ENCODE measurements at regions not wholly inside any gene's neighbourhood (a gene's known extent, or its start where the extent isn't known, plus 50 kb on each side); places are given as distances from the start of the nearest gene placed in this dataset.
"Not testable (repeated sequence)": the region's sequence is repeated elsewhere in the genome, so short reads cannot be mapped to it uniquely, and the experiment has no call there.

DNA sequence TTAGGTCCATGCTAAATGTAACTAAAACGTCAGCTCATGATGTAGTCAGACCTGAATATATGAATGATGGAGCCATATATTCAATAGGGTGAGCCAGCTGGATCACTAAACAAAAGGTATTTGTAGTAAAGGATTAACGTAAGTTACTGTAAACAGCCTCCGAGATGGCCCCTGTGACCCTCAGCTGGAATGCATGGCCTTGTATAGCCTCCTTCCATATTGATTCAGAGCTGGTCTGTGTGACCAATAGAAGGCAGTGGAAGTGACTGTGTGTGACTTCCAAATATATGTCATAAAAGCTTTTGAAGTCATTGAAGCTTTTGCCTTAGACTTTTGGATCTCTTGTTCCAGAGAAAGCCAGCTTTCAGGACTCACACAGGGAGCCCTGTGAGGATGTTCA lies 154.4 kb upstream of the CHD1 start:
- in situ Hi-C loops (cut with MboI; ENCODE audit: low sequenced_read_pairs), result no loop called here

GRCh38 chr5:99081711-99082110 lies 152.9 kb upstream of the CHD1 start:
- in situ Hi-C loops (cut with MboI; ENCODE audit: low sequenced_read_pairs), result no loop called here

- in situ Hi-C loops (cut with MboI; ENCODE audit: low sequenced_read_pairs), result no loop called here
Observed at GRCh38 chr5:99076723-99077640, 148.2 kb upstream of the CHD1 start.

- in situ Hi-C loops (cut with MboI; ENCODE audit: low sequenced_read_pairs), result no loop called here
Observed at GRCh38 chr5:99072846-99073245, 144.0 kb upstream of the CHD1 start.

GRCh38 chr5:99070822-99071221 lies 142.0 kb upstream of the CHD1 start:
- in situ Hi-C loops (cut with MboI; ENCODE audit: low sequenced_read_pairs), result no loop called here

DNA sequence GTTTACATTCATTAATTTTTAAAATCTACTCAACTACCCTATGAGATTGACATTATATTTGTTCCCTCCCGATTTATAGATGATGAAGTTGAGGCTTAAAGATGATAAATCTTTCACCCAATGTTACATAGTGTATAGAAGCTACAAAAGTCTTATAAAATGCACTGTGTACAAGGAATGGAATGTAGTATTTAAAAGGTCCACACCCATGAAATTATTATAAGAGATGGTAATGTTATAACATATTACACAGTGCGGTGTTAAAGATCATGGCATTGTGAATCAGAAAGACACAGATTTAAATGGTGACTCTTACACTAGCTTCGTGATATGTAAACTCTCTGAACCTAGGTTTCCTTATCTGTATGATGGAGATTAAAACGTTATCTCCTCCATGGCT lies 141.6 kb upstream of the CHD1 start:
- in situ Hi-C loops (cut with MboI; ENCODE audit: low sequenced_read_pairs), result no loop called here

DNA sequence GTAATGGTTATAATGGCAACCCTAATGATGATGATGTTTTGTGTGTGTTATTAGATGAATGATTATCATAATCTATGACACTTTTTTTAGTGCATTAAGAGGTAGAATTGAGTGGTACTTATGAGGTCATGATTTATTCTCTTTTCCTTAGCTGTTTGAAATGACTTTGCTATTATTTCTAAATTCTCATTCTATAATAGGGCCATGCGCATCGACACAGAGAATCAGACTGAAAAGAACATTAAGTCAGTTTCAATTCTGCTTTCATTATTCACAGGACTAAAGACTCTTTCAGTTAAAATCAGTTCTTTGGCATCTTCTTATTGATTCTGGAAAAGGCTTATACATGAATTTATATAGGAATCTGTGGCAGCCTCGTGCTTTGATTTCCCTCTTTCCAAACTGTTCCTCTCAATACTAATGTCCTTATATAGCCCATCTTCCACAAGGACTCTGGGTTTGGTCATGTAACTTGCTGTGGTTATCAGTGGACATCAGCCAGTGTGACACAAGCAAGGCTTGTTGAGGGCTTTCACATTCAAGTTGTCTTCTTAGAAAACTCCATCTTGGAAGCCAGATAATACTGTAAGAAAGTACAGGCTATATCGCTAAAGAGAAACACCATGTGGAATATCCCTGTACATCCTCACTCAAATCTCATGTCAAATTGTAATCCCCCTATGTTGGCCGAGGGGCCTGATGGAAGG lies 140.3 kb upstream of the CHD1 start:
- in situ Hi-C loops (cut with MboI; ENCODE audit: low sequenced_read_pairs), result no loop called here

DNA sequence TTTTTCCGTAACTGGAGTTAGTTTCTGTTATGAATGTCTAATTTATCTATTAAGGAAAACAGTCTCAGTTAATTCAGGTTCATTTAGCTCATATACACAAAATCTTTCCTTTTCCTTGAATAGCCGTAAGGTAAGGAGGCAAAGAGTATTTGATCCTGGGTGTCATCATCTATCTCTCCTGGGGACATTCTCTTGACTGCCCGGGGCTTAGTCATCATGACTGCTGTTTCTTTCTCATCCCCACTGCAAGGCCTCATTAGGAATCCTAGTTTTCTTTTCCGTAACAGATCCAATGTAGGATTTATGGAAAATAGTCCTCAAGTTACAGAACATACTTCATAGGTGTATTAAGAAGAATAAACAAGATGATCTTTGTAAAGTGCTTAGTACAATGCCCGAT lies 134.9 kb upstream of the CHD1 start:
- in situ Hi-C loops (cut with MboI; ENCODE audit: low sequenced_read_pairs), result no loop called here

- in situ Hi-C loops (cut with MboI; ENCODE audit: low sequenced_read_pairs), result no loop called here
Observed at GRCh38 chr5:99061711-99062110, 132.9 kb upstream of the CHD1 start.

GRCh38 chr5:99061299-99061698 lies 132.5 kb upstream of the CHD1 start:
- in situ Hi-C loops (cut with MboI; ENCODE audit: low sequenced_read_pairs), result no loop called here

GRCh38 chr5:99060306-99061261 lies 131.8 kb upstream of the CHD1 start:
- in situ Hi-C loops (cut with MboI; ENCODE audit: low sequenced_read_pairs), result no loop called here

DNA sequence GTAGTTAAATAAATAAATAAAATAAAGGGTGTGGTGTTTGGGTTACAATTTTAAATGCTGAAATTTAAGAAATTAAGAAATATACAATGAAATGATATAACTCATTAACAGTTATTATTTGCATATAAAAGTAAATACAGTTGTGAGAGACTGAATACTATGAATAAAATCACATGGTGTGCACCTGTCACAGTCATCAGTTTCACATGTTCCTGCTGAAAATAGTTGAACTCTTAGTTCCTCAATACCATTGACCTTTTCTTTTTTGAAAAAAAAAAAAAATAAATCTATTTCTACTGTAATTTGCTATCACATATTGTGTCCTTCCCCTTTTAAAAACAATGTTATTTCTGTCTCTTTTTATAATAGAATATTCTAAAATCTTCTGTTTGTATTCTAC lies 130.9 kb upstream of the CHD1 start:
- in situ Hi-C loops (cut with MboI; ENCODE audit: low sequenced_read_pairs), result no loop called here

DNA sequence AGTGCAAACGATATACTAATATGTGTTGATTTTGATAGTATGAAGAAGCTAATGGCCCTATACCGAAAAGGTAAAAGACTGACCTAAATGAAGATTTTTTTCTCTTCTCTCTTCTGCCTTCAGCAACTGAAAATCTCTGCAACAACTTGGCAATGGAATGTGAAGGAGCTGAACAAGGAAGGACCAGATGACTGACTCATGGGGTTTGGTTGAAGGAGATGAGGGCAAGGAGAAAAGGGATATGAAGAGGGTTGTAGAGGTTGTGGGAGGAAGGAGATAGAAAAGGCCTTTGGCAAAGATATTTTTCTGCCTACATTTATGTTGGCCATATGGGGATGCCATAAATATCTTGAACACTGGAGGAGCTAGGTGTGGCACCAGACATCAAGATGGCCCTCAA lies 129.7 kb upstream of the CHD1 start:
- in situ Hi-C loops (cut with MboI; ENCODE audit: low sequenced_read_pairs), result no loop called here

GRCh38 chr5:99054972-99055371 lies 126.2 kb upstream of the CHD1 start:
- in situ Hi-C loops (cut with MboI; ENCODE audit: low sequenced_read_pairs), result no loop called here

GRCh38 chr5:99045871-99046270 lies 117.1 kb upstream of the CHD1 start:
- in situ Hi-C loops (cut with MboI; ENCODE audit: low sequenced_read_pairs), result no loop called here

DNA sequence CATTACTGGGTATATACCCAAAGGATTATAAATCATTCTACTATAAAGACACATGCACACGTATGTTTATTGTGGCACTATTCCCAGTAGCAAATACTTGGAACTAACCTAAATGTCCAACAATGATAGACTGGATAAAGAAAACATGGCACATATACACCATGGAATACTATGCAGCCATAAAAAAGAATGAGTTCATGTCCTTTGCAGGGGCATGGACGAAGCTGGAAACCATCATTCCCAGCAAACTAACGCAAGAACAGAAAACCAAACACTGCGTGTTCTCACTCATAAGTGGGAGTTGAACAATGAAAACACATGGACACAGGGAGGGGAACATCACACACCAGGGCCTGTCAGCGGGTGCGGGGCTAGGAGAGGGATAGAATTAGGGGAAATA lies 114.5 kb upstream of the CHD1 start:
- in situ Hi-C loops (cut with MboI; ENCODE audit: low sequenced_read_pairs), result not testable (repeated sequence)

GRCh38 chr5:99037668-99038067 lies 108.9 kb upstream of the CHD1 start:
- in situ Hi-C loops (cut with MboI; ENCODE audit: low sequenced_read_pairs), result no loop called here

DNA sequence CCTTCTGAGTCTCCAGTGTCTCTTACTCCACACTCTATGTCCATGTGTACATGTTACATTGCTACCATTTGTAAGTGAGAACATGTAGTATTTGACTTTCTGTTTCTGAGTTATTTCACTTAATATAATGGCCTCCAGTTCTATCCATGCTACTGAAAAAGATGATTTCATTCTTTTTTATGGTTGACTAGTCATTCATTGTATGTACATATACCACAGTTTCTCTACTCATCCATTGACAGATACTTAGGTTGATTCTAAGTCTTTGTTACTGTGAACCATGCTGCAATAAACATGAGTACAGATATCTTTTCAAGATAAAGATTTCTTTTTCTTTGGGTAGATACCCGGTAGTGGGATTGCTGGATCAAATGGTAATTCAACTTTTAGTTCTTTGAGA lies 107.1 kb upstream of the CHD1 start:
- in situ Hi-C loops (cut with MboI; ENCODE audit: low sequenced_read_pairs), result no loop called here

DNA sequence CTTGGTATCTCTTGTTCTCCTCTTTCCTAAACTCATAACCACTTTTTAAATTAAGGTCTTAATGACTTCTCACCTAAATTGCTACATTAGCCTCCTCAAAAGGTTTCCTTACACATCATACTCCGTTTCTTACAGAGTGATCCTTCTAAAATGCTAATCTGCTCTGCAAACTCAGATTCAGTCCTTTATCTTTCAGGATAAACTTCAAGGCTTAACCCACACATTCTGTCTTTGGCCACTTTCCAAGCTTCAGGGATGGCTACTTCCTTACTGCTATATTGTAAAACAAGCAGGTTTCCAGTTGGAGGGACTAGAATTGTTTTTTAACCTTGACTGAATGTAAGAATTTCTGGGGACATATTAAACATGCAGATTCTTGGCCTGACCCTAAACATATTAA lies 105.5 kb upstream of the CHD1 start:
- in situ Hi-C loops (cut with MboI; ENCODE audit: low sequenced_read_pairs), result no loop called here

DNA sequence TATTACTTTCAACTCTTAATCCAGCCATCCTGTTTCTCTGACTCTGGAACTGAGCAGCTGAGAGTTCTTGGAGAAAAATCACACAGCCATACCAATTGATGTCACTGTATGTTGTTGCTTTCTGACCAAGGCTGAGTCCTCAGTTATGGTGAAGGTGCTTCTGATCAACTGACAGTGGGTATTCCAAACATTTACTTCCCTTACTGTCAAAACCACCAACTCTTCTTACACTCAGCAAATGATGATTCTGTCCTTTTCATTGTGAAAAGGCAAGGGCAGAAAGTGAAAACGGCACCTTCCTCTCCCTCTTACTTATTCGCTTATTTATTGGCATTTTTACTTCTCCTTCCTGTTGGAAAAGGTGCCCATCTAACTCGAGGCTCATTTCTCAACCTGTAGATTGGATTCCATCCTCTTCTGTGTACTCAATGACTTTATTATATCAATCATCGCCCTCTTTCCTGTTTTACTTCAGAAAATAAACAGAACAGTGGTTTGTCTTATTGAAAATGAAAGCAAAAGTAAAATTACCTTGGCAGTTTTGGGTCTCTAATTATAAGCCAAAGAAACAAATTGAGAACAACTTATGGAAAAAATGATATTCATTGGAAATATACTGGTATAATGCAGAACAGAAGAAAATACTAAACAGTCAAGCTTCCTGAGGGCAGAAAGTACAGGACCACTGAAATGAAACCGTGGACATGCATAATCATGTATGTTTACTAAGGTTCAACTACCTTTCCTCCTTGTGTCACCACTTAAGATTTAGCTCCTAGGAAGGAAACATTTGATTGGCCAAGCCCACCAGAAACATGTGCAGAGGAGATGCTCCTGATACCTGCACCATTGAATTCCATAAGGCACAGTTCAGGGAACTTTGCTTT lies 104.5 kb upstream of the CHD1 start:
- in situ Hi-C loops (cut with MboI; ENCODE audit: low sequenced_read_pairs), result no loop called here

Measured in HL-60/S4 treated with phorbol 12-myristate 13-acetate at 8.2 ng/mL for 4 days and 3 days (cell line).